ENCODE measurements at regions not wholly inside any gene's neighbourhood (a gene's known extent, or its start where the extent isn't known, plus 50 kb on each side); places are given as distances from the start of the nearest gene placed in this dataset.

GRCh38 chr6:140107216-140107615 lies 732.8 kb upstream of the CITED2 start:
- Histone ChIP-seq H3K27me3 (ENCODE audit: insufficient read depth, low read depth, low read length) (no peaks in the 10 kb centered on the region), H3K36me3 (ENCODE audit: insufficient read depth, low read length) (no peaks in the 10 kb centered on the region), H3K4me2 (ENCODE audit: low read length) (no peak overlapping the region), H3K27ac (ENCODE audit: low read length) (no peak overlapping the region), H3F3A (ENCODE audit: insufficient read depth, low read length, poor library complexity, severe bottlenecking) (no peaks in the 10 kb centered on the region), H3K9me2 (ENCODE audit: insufficient read depth, low read length) (no peaks in the 10 kb centered on the region), H3K79me2 (replicated peaks; ENCODE audit: insufficient read depth, low read length) (no peaks in the 10 kb centered on the region), H3K9me3 (ENCODE audit: low read length) (no peaks in the 10 kb centered on the region), H3K4me3 (ENCODE audit: low read length) (no peak overlapping the region), H2AFZ (ENCODE audit: low read depth, low read length) (no peak overlapping the region), H4K20me1 (ENCODE audit: insufficient read depth) (no peaks in the 10 kb centered on the region), H3K9ac (ENCODE audit: low read length) (no peak overlapping the region)
- TF ChIP-seq TAF1 (IDR thresholded peaks at IDR 0.05; ENCODE audit: low read depth), result no peak
- no peak for TF ChIP-seq EP300 (conservative IDR thresholded peaks at IDR 0.05; ENCODE audit: poor library complexity, severe bottlenecking)
- no peak for TF ChIP-seq RAD21 (conservative IDR thresholded peaks at IDR 0.05)
- no peak for TF ChIP-seq CTCF (IDR thresholded peaks at IDR 0.05; ENCODE audit: poor library complexity, severe bottlenecking)
- TF ChIP-seq REST (IDR thresholded peaks at IDR 0.05; ENCODE audit: borderline replicate concordance), result no peak
- TF ChIP-seq POLR2AphosphoS5 (IDR thresholded peaks at IDR 0.05), result no peak
- no peak for TF ChIP-seq MXI1 (conservative IDR thresholded peaks at IDR 0.05; ENCODE audit: poor library complexity, severe bottlenecking)
- TF ChIP-seq SMC3 (conservative IDR thresholded peaks at IDR 0.05; ENCODE audit: poor library complexity), result no peak
- no peak for TF ChIP-seq EZH2 (IDR thresholded peaks at IDR 0.05; ENCODE audit: borderline replicate concordance, insufficient read depth, low read length, poor library complexity, severe bottlenecking)

- no peak overlapping the region for H3K4me2 ChIP-seq (ENCODE audit: low read length)
- H3K27ac ChIP-seq (ENCODE audit: low read length), result no peak overlapping the region
- TF ChIP-seq CTCF (IDR thresholded peaks at IDR 0.05; ENCODE audit: poor library complexity, severe bottlenecking) (no peak), EZH2 (IDR thresholded peaks at IDR 0.05; ENCODE audit: borderline replicate concordance, insufficient read depth, low read length, poor library complexity, severe bottlenecking) (no peak)
Measured at GRCh38 chr6:140105857-140106256, 731.4 kb upstream of the CITED2 start.

More at GRCh38 chr6:140105857-140106256, 731.4 kb upstream of the CITED2 start:
- Histone ChIP-seq H3K9me2 (ENCODE audit: insufficient read depth, low read length) (no peaks in the 10 kb centered on the region), H3K4me3 (ENCODE audit: low read length) (no peak overlapping the region), H3K27me3 (ENCODE audit: insufficient read depth, low read depth, low read length) (no peaks in the 10 kb centered on the region), H3K79me2 (replicated peaks; ENCODE audit: insufficient read depth, low read length) (no peaks in the 10 kb centered on the region), H3F3A (ENCODE audit: insufficient read depth, low read length, poor library complexity, severe bottlenecking) (no peaks in the 10 kb centered on the region), H4K20me1 (ENCODE audit: insufficient read depth) (no peaks in the 10 kb centered on the region), H2AFZ (ENCODE audit: low read depth, low read length) (no peak overlapping the region), H3K36me3 (ENCODE audit: insufficient read depth, low read length) (no peaks in the 10 kb centered on the region), H3K9ac (ENCODE audit: low read length) (no peak overlapping the region), H3K9me3 (ENCODE audit: low read length) (no peaks in the 10 kb centered on the region)

Data from neural cell (in vitro differentiated cells).